HL-60 (cell line): ENCODE measurements at regions not wholly inside any gene's neighbourhood (a gene's known extent, or its start where the extent isn't known, plus 50 kb on each side); places are given as distances from the start of the nearest gene placed in this dataset.

Experiments
- DNase-seq, 2 experiments: peaks; one replicate each; pipeline ENCODE4 v3.0.0-alpha.2; 2010 to 2020; ENCODE audit warnings: low read depth in 1 of 2, low spot score in 1 of 2
- H3K27ac ChIP-seq: fragments of 250-450 bp; sonication (Bioruptor Pico); replicated peaks from 2 replicates; pipeline ENCODE4 v1.5.1; 2020; ENCODE audit warnings: mild to moderate bottlenecking, moderate library complexity
- H3K27me3 ChIP-seq: fragments of 250-450 bp; sonication (Bioruptor Pico); 2 replicates; pipeline ENCODE4 v1.5.1; 2021; ENCODE audit warnings: mild to moderate bottlenecking, moderate library complexity; ENCODE audit not compliant: insufficient read depth, poor library complexity, severe bottlenecking
- H3K4me3 ChIP-seq: replicated peaks from 2 replicates; pipeline ENCODE4 v1.5.1; 2011; ENCODE audit warnings: mild to moderate bottlenecking, control low read depth, low read length; ENCODE audit not compliant: insufficient read depth
- CTCF ChIP-seq: IDR thresholded peaks from one replicate; pipeline ENCODE4 v1.5.1; 2011; ENCODE audit warnings: low read length, control low read depth, inconsistent platforms; ENCODE audit not compliant: insufficient read depth
- GABPA ChIP-seq: IDR thresholded peaks from 2 replicates; pipeline ENCODE4 v1.6.1; 2012; ENCODE audit warnings: low read depth
- POLR2AphosphoS5 ChIP-seq: IDR thresholded peaks from 2 replicates; pipeline ENCODE4 v1.6.1; 2012; ENCODE audit warnings: low read depth
- REST ChIP-seq: IDR thresholded peaks from 2 replicates; pipeline ENCODE4 v1.6.1; 2012; ENCODE audit warnings: low read depth; ENCODE audit not compliant: insufficient replicate concordance
- SPI1 ChIP-seq: IDR thresholded peaks from 2 replicates; pipeline ENCODE4 v1.6.1; 2012; ENCODE audit warnings: low read depth, mild to moderate bottlenecking, borderline replicate concordance

GRCh38 chr15:61522411-61522810 lies 293.3 kb upstream of the RORA start:
- no peak overlapping the region for H3K4me3 ChIP-seq
- no peak overlapping the region for H3K27ac ChIP-seq
- no peak for DNase-seq
- no peaks in the 10 kb centered on the region for H3K27me3 ChIP-seq
- no peak for TF ChIP-seq REST
- no peak for TF ChIP-seq SPI1
- TF ChIP-seq POLR2AphosphoS5 = no peak
- TF ChIP-seq CTCF = no peak
- no peak for TF ChIP-seq GABPA

GRCh38 chr15:61521953-61522352 lies 292.9 kb upstream of the RORA start:
- no peak for DNase-seq
- no peak for TF ChIP-seq REST
- TF ChIP-seq SPI1 = no peak
- no peak for TF ChIP-seq POLR2AphosphoS5
- no peak for TF ChIP-seq CTCF
- TF ChIP-seq GABPA = no peak
- Histone ChIP-seq H3K27me3 (no peaks in the 10 kb centered on the region), H3K27ac (no peak overlapping the region), H3K4me3 (no peak overlapping the region)

- H3K27me3 ChIP-seq = no peaks in the 10 kb centered on the region
- no peak overlapping the region for H3K4me3 ChIP-seq
- TF ChIP-seq REST = no peak
- no peak for TF ChIP-seq GABPA
- TF ChIP-seq POLR2AphosphoS5 = no peak
- no peak for TF ChIP-seq CTCF
- TF ChIP-seq SPI1 = no peak
- no peak for DNase-seq
- H3K27ac ChIP-seq = no peak overlapping the region
These were observed 290.2 kb upstream of the RORA start for GRCh38 chr15:61519296-61519695.
